DOHH2 (cell line): ENCODE measurements at regions not wholly inside any gene's neighbourhood (a gene's known extent, or its start where the extent isn't known, plus 50 kb on each side); places are given as distances from the start of the nearest gene placed in this dataset.

Experiments used
- H3F3A ChIP-seq: fragments of 200-600 bp; sonication (generic), shearing (Covaris generic); 2 replicates; pipeline ENCODE4 v1.6.0; 2016; ENCODE audit warnings: antibody characterized with exemption, mild to moderate bottlenecking; ENCODE audit not compliant: control insufficient read depth, insufficient read depth
- H3K27ac ChIP-seq: fragments of 200-600 bp; sonication (generic); 2 replicates; pipeline ENCODE4 v1.5.1; 2014; ENCODE audit warnings: low read depth, mild to moderate bottlenecking, low read length, moderate library complexity
- H3K27me3 ChIP-seq: fragments of 200-600 bp; sonication (generic); 2 replicates; pipeline ENCODE4 v1.6.1; 2014; ENCODE audit warnings: mild to moderate bottlenecking, low read length, mixed read lengths; ENCODE audit not compliant: control insufficient read depth
- H3K36me3 ChIP-seq: fragments of 200-600 bp; sonication (generic); 2 replicates; pipeline ENCODE4 v1.6.1; 2014; ENCODE audit warnings: mild to moderate bottlenecking, low read length, moderate library complexity, mixed read lengths; ENCODE audit not compliant: control insufficient read depth
- H3K4me1 ChIP-seq: fragments of 200-600 bp; sonication (generic); 2 replicates; pipeline ENCODE4 v1.6.1; 2014; ENCODE audit warnings: mild to moderate bottlenecking, low read length, mixed read lengths; ENCODE audit not compliant: control insufficient read depth
- H3K4me2 ChIP-seq: fragments of 200-600 bp; sonication (generic); 2 replicates; pipeline ENCODE4 v1.6.0; 2014; ENCODE audit warnings: mild to moderate bottlenecking, low read length, moderate library complexity
- H3K4me3 ChIP-seq: fragments of 200-600 bp; sonication (generic); 2 replicates; pipeline ENCODE4 v1.5.1; 2014; ENCODE audit warnings: mild to moderate bottlenecking, low read length, mixed read lengths
- H3K79me2 ChIP-seq: fragments of 200-600 bp; sonication (generic); 2 replicates; pipeline ENCODE4 v1.6.1; 2014; ENCODE audit warnings: mild to moderate bottlenecking, low read length, mixed read lengths; ENCODE audit not compliant: control insufficient read depth
- H3K9me2 ChIP-seq: fragments of 200-600 bp; sonication (generic); replicated peaks from 2 replicates; pipeline ENCODE4 v1.6.1; 2014; ENCODE audit warnings: mild to moderate bottlenecking, low read length, mixed read lengths; ENCODE audit not compliant: control insufficient read depth
- H3K9me3 ChIP-seq: fragments of 200-600 bp; sonication (generic); 2 replicates; pipeline ENCODE4 v1.6.1; 2014; ENCODE audit warnings: antibody characterized with exemption, low read length, mixed read lengths; ENCODE audit not compliant: control insufficient read depth, insufficient read depth
- H4K20me1 ChIP-seq: fragments of 200-600 bp; sonication (generic); 2 replicates; pipeline ENCODE4 v1.6.0; 2014; ENCODE audit warnings: low read depth, mild to moderate bottlenecking, antibody characterized with exemption, low read length, moderate library complexity; ENCODE audit not compliant: control insufficient read depth, insufficient read depth
- CTCF ChIP-seq: fragments of 200-600 bp; sonication (generic); IDR thresholded peaks from one replicate; pipeline ENCODE4 v1.5.1; 2014; ENCODE audit warnings: antibody characterized with exemption, mild to moderate bottlenecking, low read depth, low read length; ENCODE audit not compliant: poor library complexity, severe bottlenecking
- EZH2phosphoT487 ChIP-seq: fragments of 200-600 bp; sonication (generic); IDR thresholded peaks from 2 replicates; pipeline ENCODE4 v1.6.1; 2017; ENCODE audit warnings: borderline replicate concordance, mild to moderate bottlenecking, antibody characterized with exemption, low read length, moderate library complexity, mixed read lengths

GRCh38 chr15:81856634-81857026 lies 189.2 kb downstream of the MEX3B start:
- Histone ChIP-seq H4K20me1 (no peaks in the 10 kb centered on the region), H3K9me3 (no peaks in the 10 kb centered on the region), H3K36me3 (no peaks in the 10 kb centered on the region), H3F3A (peaks cover 5% of the 10 kb centered on the region; the same call in 1 of the 2 replicates), H3K27ac (no peak overlapping the region), H3K4me3 (no peak overlapping the region), H3K9me2 (no peaks in the 10 kb centered on the region), H3K4me2 (no peak overlapping the region), H3K79me2 (no peaks in the 10 kb centered on the region), H3K4me1 (peaks cover 38% of the 10 kb centered on the region), H3K27me3 (no peaks in the 10 kb centered on the region)
- no peak for TF ChIP-seq CTCF
- TF ChIP-seq EZH2phosphoT487: no peak

GRCh38 chr15:81856001-81856633 lies 189.7 kb downstream of the MEX3B start:
- H3K9me3 ChIP-seq: no peaks in the 10 kb centered on the region
- H3K36me3 ChIP-seq: no peaks in the 10 kb centered on the region

DNA sequence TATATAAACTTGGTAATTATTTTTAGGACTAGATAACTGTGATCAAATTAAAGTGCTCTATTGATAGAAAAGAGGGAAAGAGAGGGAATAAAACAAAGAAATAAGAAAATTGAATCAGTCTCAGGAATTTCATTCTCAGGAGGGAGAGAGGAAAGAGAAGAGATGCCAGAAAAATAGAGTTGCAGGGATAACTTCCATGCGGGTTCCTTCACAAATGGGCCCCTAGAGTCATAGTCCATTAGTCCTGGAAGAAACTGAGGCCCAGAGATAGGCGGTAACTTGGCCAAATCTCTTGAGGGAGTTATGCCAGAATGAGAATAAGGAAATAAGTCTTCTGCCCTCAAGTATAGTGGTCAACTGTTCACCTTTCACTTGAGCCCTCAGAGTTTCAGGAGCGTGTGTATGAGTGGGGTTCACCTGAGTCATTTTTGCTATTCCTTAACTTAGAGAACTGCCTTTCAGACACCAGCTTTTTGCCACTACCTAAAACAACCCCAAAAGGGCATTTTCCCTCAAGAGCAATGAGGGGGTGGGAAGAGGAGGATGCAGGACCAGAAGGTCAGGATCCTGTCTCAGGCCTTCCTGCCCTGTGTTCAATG lies 192.6 kb downstream of the MEX3B start:
- H3K36me3 ChIP-seq: no peaks in the 10 kb centered on the region
- H3K4me2 ChIP-seq: no peak overlapping the region
- H3K9me2 ChIP-seq: no peaks in the 10 kb centered on the region
- peaks cover 13% of the 10 kb centered on the region for H3K4me1 ChIP-seq
- H3F3A ChIP-seq: no peaks in the 10 kb centered on the region
- H3K79me2 ChIP-seq: no peaks in the 10 kb centered on the region
- H3K27me3 ChIP-seq: peaks cover 2% of the 10 kb centered on the region; the same call in 1 of the 2 replicates
- no peaks in the 10 kb centered on the region for H3K9me3 ChIP-seq
- H3K27ac ChIP-seq: no peak overlapping the region
- H4K20me1 ChIP-seq: no peaks in the 10 kb centered on the region
- H3K4me3 ChIP-seq: no peak overlapping the region
- no peak for TF ChIP-seq CTCF

More at GRCh38 chr15:81856001-81856633, 189.7 kb downstream of the MEX3B start:
- peaks cover 33% of the 10 kb centered on the region for H3K4me1 ChIP-seq
- no peak overlapping the region for H3K4me2 ChIP-seq
- no peak overlapping the region for H3K4me3 ChIP-seq
- peaks cover 5% of the 10 kb centered on the region; the same call in 1 of the 2 replicates for H3F3A ChIP-seq
- no peaks in the 10 kb centered on the region for H3K27me3 ChIP-seq
- H3K79me2 ChIP-seq: no peaks in the 10 kb centered on the region
- no peak for TF ChIP-seq EZH2phosphoT487
- no peak for TF ChIP-seq CTCF
- H3K9me2 ChIP-seq: no peaks in the 10 kb centered on the region
- H4K20me1 ChIP-seq: no peaks in the 10 kb centered on the region
- no peak overlapping the region for H3K27ac ChIP-seq
